Tibial nerve (tissue), 4 donors: ENCODE measurements at regions not wholly inside any gene's neighbourhood (a gene's known extent, or its start where the extent isn't known, plus 50 kb on each side); places are given as distances from the start of the nearest gene placed in this dataset.

ENCODE experiments used
- DNase-seq, 2 donors: peaks; one replicate each; pipeline ENCODE4 v3.0.0-alpha.2; 2019; ENCODE audit warnings: low spot score in 2 of 2
- H3K27ac ChIP-seq, 4 donors: fragments of 200-600 bp; sonication (generic) in 3 of 4; one replicate each; pipeline ENCODE4 v1.5.1; 2017 to 2019; ENCODE audit warnings: mild to moderate bottlenecking in 1 of 4
- H3K27me3 ChIP-seq, 2 donors: fragments of 200-600 bp; sonication (generic) in 1 of 2; one replicate each; pipeline versions ENCODE4 v1.5.1 to v1.6.0; 2017 to 2019
- H3K36me3 ChIP-seq, 3 donors: fragments of 200-600 bp; sonication (generic); one replicate each; pipeline ENCODE4 v1.5.1; 2018 to 2019
- H3K4me1 ChIP-seq, 4 donors: fragments of 200-600 bp; sonication (generic) in 3 of 4; one replicate each; pipeline ENCODE4 v1.5.1; 2017 to 2019
- H3K4me3 ChIP-seq, 4 donors: fragments of 200-600 bp; sonication (generic) in 3 of 4; one replicate each; pipeline ENCODE4 v1.5.1; 2017 to 2019; ENCODE audit warnings: mild to moderate bottlenecking in 1 of 4, moderate library complexity in 1 of 4
- H3K9me3 ChIP-seq, 4 donors: fragments of 200-600 bp; sonication (generic) in 3 of 4; one replicate each; pipeline ENCODE4 v1.5.1; 2017 to 2019
- EP300 ChIP-seq, 2 donors: sonication (generic); formaldehyde crosslinking; IDR thresholded peaks; one replicate each; pipeline ENCODE4 v1.6.1; 2017; ENCODE audit warnings: antibody characterized with exemption in 2 of 2, mild to moderate bottlenecking in 1 of 2
- POLR2A ChIP-seq, 2 donors: fragments of 450-650 bp; IDR thresholded peaks; one replicate each; pipeline ENCODE4 v1.6.1; 2017; ENCODE audit warnings: antibody characterized with exemption in 2 of 2, mild to moderate bottlenecking in 2 of 2, moderate library complexity in 2 of 2
- WGBS, 2 donors: methylation state at CpG; one replicate each; pipeline ENCODE4 v1.1.5; 2018; 5-methylcytosine and 5-hydroxymethylcytosine counted together
- TF ChIP-seq, protein P1 (sequence below), 5 experiments: fragments of 200-600 bp in 3 of 5; fragments of 450-650 bp in 2 of 5; sonication (generic) in 3 of 5; IDR thresholded peaks; one replicate each; pipeline ENCODE4 v1.5.1; 2016 to 2019; ENCODE audit warnings: antibody characterized with exemption in 5 of 5, mild to moderate bottlenecking in 3 of 5, moderate library complexity in 2 of 5

DNA sequence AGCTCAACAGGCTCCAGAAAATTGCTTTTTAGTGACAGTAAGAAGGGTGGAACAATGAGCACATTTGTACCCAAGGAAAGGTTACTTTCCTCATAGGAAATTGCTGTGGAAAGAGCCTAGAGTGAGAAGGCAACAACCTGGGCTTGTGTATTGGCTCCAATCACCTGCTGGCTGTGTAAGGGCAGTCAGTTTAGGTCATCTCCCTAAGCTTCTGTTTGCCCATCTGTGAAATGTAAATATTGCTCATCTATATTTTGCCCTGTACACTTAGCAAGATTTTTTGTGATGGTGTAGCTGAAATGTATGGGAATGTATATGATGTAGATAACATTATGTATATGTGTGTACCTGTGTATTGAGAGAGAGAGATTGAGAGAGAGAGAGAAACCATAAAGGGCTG lies 225.2 kb upstream of the MPHOSPH6 start:
- Histone ChIP-seq H3K4me1 (no peaks in the 10 kb centered on the region), H3K27me3 (no peaks in the 10 kb centered on the region), H3K4me3 (no peak overlapping the region), H3K36me3 (no peaks in the 10 kb centered on the region), H3K9me3 (peaks cover 0 to 3% (median 0%) of the 10 kb centered on the region in 4 donors), H3K27ac (no peak overlapping the region)
- no peak for DNase-seq
- TF ChIP-seq, protein P1, sequence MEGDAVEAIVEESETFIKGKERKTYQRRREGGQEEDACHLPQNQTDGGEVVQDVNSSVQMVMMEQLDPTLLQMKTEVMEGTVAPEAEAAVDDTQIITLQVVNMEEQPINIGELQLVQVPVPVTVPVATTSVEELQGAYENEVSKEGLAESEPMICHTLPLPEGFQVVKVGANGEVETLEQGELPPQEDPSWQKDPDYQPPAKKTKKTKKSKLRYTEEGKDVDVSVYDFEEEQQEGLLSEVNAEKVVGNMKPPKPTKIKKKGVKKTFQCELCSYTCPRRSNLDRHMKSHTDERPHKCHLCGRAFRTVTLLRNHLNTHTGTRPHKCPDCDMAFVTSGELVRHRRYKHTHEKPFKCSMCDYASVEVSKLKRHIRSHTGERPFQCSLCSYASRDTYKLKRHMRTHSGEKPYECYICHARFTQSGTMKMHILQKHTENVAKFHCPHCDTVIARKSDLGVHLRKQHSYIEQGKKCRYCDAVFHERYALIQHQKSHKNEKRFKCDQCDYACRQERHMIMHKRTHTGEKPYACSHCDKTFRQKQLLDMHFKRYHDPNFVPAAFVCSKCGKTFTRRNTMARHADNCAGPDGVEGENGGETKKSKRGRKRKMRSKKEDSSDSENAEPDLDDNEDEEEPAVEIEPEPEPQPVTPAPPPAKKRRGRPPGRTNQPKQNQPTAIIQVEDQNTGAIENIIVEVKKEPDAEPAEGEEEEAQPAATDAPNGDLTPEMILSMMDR (IDR thresholded peaks at IDR 0.05), result no peak
- TF ChIP-seq POLR2A (IDR thresholded peaks at IDR 0.05) (no peak), EP300 (IDR thresholded peaks at IDR 0.05) (no peak)

DNA sequence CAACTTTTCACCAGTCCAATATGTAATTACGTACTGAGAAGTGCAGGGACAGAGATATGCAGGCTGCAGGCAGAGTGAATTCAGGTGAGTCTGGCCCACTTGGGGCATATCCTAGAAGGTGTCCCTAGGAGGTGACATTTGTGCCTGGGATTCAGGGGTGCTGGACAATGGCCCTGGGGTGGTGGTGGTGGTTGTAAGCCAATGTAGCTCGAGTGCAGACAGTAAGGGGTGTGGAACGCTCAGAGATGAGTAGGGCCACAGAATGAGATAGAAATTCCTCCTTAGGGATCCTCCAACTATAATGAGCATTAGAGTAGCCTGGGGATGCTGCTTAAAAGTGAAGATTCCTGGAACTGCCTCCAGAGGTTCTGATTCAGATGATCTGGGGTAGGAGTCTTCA lies 221.7 kb upstream of the MPHOSPH6 start:
- DNase-seq, result no peak
- Histone ChIP-seq H3K4me1 (no peaks in the 10 kb centered on the region), H3K9me3 (no peaks in the 10 kb centered on the region), H3K27ac (no peak overlapping the region), H3K36me3 (no peaks in the 10 kb centered on the region), H3K27me3 (no peaks in the 10 kb centered on the region), H3K4me3 (no peak overlapping the region)
- 74 to 80% methylated on average over 3 of the region's 3 CpGs for WGBS, 2 donors
- TF ChIP-seq, protein P1 (IDR thresholded peaks at IDR 0.05), result no peak
- TF ChIP-seq POLR2A (IDR thresholded peaks at IDR 0.05), result no peak
- no peak for TF ChIP-seq EP300 (IDR thresholded peaks at IDR 0.05)

DNA sequence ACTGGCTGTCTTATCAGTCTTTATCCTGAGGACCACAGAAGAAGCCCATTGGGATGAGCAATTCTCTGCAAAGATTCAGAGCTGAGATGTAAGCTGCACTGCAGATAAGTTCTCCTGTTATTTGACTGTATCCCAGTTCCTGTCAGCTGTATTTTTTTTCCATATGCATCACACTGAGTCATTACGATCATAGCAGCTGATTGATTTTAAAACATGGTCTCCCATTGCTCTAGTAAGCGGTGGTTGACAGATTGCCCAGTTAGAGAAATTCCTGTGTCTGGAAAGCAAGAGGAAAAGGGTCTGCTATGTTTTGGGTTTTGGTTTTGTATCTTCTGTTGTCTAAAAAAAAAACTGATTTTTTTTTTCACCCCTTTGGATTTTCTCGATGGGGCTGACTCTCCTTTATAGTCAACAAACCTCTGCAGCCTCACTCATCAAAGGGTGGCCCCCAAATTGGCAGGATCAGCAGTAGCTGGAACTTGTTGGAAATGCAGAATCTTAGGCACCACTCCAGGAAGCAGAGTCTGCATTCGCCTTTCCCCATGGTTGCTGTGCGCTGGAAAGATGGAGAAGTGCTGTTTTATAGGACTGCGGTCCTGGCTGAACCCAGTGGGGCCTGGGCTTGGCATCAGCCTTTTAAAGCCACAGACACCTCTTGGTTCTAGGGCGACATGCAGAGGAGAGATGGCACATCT lies 220.1 kb upstream of the MPHOSPH6 start:
- no peak for DNase-seq
- Histone ChIP-seq H3K4me3 (no peak overlapping the region), H3K9me3 (no peaks in the 10 kb centered on the region), H3K36me3 (no peaks in the 10 kb centered on the region), H3K27ac (no peak overlapping the region), H3K27me3 (no peaks in the 10 kb centered on the region), H3K4me1 (no peaks in the 10 kb centered on the region)
- TF ChIP-seq EP300 (IDR thresholded peaks at IDR 0.05), result no peak
- TF ChIP-seq, protein P1 (IDR thresholded peaks at IDR 0.05), result no peak
- no peak for TF ChIP-seq POLR2A (IDR thresholded peaks at IDR 0.05)
- 68 to 75% methylated on average over 7 of the region's 7 CpGs for WGBS, 2 donors

DNA sequence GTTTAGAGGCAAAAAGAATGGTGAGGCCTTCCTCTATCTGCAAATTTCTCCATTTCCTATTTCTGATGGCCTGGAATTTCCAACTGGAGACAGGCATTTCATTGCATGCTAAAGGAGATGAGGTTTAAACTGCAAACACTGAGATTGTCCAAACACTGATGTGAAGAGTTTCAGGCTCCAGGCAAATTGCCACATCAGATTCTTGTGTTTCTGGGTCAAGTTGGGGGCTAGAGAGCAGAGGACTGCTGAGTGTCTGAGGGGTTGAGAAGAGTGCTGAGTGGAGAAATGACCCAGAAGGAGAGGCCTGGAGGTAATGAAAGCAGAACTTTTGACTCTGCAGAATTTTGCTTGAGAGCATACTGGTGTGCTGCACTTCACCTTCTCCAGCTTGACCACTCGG lies 216.7 kb upstream of the MPHOSPH6 start:
- Histone ChIP-seq H3K27me3 (no peaks in the 10 kb centered on the region), H3K4me3 (no peak overlapping the region), H3K9me3 (no peaks in the 10 kb centered on the region), H3K36me3 (no peaks in the 10 kb centered on the region), H3K27ac (no peak overlapping the region), H3K4me1 (no peaks in the 10 kb centered on the region)
- TF ChIP-seq POLR2A (IDR thresholded peaks at IDR 0.05), result no peak
- no peak for TF ChIP-seq EP300 (IDR thresholded peaks at IDR 0.05)
- TF ChIP-seq, protein P1 (IDR thresholded peaks at IDR 0.05), result no peak
- 52 to 59% methylated on average over 1 of the region's 1 CpG for WGBS, 2 donors
- DNase-seq, result no peak

DNA sequence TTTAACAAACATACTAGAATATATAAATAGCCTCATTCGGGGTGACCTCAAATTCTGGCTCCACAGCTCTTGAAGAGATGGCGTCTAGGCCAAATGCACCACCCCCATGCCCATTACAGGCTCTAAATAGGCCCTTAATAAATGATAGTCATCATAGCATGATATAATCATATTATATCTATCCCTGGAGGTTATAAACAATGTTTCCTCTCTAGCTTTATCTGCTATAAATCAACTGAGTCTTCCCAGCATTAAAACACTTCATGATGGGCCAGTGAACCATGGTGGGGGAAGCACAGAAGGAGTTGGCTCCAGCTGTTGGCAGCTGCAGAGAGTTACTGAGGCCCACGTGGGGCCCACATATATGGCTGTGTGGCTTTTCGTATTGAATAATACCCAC lies 214.9 kb upstream of the MPHOSPH6 start:
- no peak overlapping the region for H3K4me3 ChIP-seq
- TF ChIP-seq, protein P1 (IDR thresholded peaks at IDR 0.05), result no peak
- no peak for TF ChIP-seq EP300 (IDR thresholded peaks at IDR 0.05)
- TF ChIP-seq POLR2A (IDR thresholded peaks at IDR 0.05), result no peak
- no peaks in the 10 kb centered on the region for H3K4me1 ChIP-seq
- no peak for DNase-seq
- whole genome bisulfite sequencing, 2 donors, result 53 to 57% methylated on average over 4 of the region's 4 CpGs
- no peaks in the 10 kb centered on the region for H3K36me3 ChIP-seq
- H3K9me3 ChIP-seq, result no peaks in the 10 kb centered on the region
- H3K27ac ChIP-seq, result no peak overlapping the region
- H3K27me3 ChIP-seq, result no peaks in the 10 kb centered on the region
